HepG2 (cell line): ENCODE measurements at regions not wholly inside any gene's neighbourhood (a gene's known extent, or its start where the extent isn't known, plus 50 kb on each side); places are given as distances from the start of the nearest gene placed in this dataset.

Experiments used
- ATAC-seq: fragments of 200-7000 bp; cut with Tn5 transposase; 3 replicates; pipeline ENCODE4 v1.9.1; 2020; ENCODE audit warnings: mild to moderate bottlenecking, moderate library complexity
- BruUV-seq: library from RNA; stranded (reverse); fragments of 400-500 nt; replicated peaks from 2 replicates; lab custom pipeline; 2021; lab: Mats Ljungman, UMichigan
- CTCF ChIA-PET: fragments of 300-600 bp; formaldehyde crosslinking; extraction: SDS; loops from one replicate; lab custom pipeline; 2021; ENCODE audit warnings: low total read pairs, inconsistent platforms, low intra/inter-chr PET ratio; lab: Yijun Ruan, JAX
- POLR2A ChIA-PET: fragments of 350-600 bp; sonication (Branson Sonifier 250); formaldehyde crosslinking; loops from one replicate; lab custom pipeline; 2020; ENCODE audit warnings: antibody characterized with exemption, inconsistent platforms; lab: Yijun Ruan, JAX
- DNase-seq: peaks from one replicate; pipeline ENCODE4 v3.0.0-alpha.2; 2015; ENCODE audit warnings: low spot score
- FAIRE-seq: peaks from 3 replicates; lab custom pipeline; 2011; peaks lifted over from hg19 to GRCh38; lab: Jason Lieb, UNC
- H2AFZ ChIP-seq: one replicate; pipeline ENCODE4 v1.6.1; 2011; ENCODE audit warnings: low read length, inconsistent platforms
- H3K27ac ChIP-seq: fragments of 300-600 bp; 3 replicates; pipeline ENCODE4 v1.8.0; 2011; ENCODE audit warnings: mixed run types, mild to moderate bottlenecking, mixed read lengths, low read length, inconsistent platforms; ENCODE audit not compliant: insufficient read depth; ENCODE audit errors: extremely low read length
- H3K27me3 ChIP-seq, 2 experiments: fragments of 200-600 bp in 1 of 2; 2 replicates in 1 of 2; 3 replicates in 1 of 2; pipeline versions ENCODE4 v1.6.0 to v1.8.0; 2011; ENCODE audit warnings: low read length in 2 of 2, mild to moderate bottlenecking in 2 of 2, moderate library complexity in 2 of 2, inconsistent platforms in 1 of 2; ENCODE audit not compliant: insufficient read depth in 2 of 2, control insufficient read depth in 1 of 2
- H3K36me3 ChIP-seq, 2 experiments: fragments of 200-600 bp in 1 of 2; replicated peaks in 1 of 2; 2 replicates in 1 of 2; 3 replicates in 1 of 2; pipeline versions ENCODE4 v1.5.1 to v1.8.0; 2011; ENCODE audit warnings: low read length in 2 of 2, inconsistent platforms in 1 of 2; ENCODE audit not compliant: insufficient read depth in 2 of 2, control insufficient read depth in 1 of 2
- H3K4me1 ChIP-seq: 2 replicates; pipeline ENCODE4 v1.5.1; 2012; ENCODE audit warnings: low read length, inconsistent platforms; ENCODE audit not compliant: insufficient read depth
- H3K4me2 ChIP-seq: 2 replicates; pipeline ENCODE4 v1.6.0; 2011; ENCODE audit warnings: low read depth, low read length, inconsistent platforms
- H3K4me3 ChIP-seq, 3 experiments: fragments of 200-600 bp in 1 of 3; sonication (generic), shearing (Covaris generic) in 1 of 3; replicated peaks in 1 of 3; 2 replicates each; pipeline ENCODE4 v1.5.1; 2011 to 2016; ENCODE audit warnings: low read length in 3 of 3, inconsistent platforms in 2 of 3, low read depth in 2 of 3, mild to moderate bottlenecking in 2 of 3, control low read depth in 1 of 3, mixed read lengths in 1 of 3; ENCODE audit not compliant: insufficient read depth in 1 of 3
- H3K79me2 ChIP-seq: one replicate; pipeline ENCODE4 v1.6.1; 2011; ENCODE audit warnings: low read length, inconsistent platforms; ENCODE audit not compliant: insufficient read depth
- H3K9ac ChIP-seq: 2 replicates; pipeline ENCODE4 v1.6.0; 2011; ENCODE audit warnings: mild to moderate bottlenecking, low read depth, low read length, inconsistent platforms; ENCODE audit not compliant: insufficient read depth
- H3K9me3 ChIP-seq: 2 replicates; pipeline ENCODE4 v1.5.1; 2012; ENCODE audit warnings: mild to moderate bottlenecking, low read length
- H4K20me1 ChIP-seq: 2 replicates; pipeline ENCODE4 v1.6.0; 2011; ENCODE audit warnings: inconsistent platforms, mild to moderate bottlenecking, low read length, moderate library complexity; ENCODE audit not compliant: insufficient read depth
- CC2D1A ChIP-seq: sonication (generic); formaldehyde crosslinking; IDR thresholded peaks from 2 replicates; pipeline ENCODE4 v1.8.1; 2023; ENCODE audit warnings: mild to moderate bottlenecking, missing genetic modification reagents
- CEBPG ChIP-seq: IDR thresholded peaks from 2 replicates; pipeline ENCODE4 v1.6.1; 2016
- ISL2 ChIP-seq: sonication (generic); formaldehyde crosslinking; IDR thresholded peaks from 2 replicates; pipeline ENCODE4 v1.5.0; 2020; ENCODE audit warnings: missing genetic modification reagents
- MAFF ChIP-seq: IDR thresholded peaks from 2 replicates; pipeline ENCODE4 v1.6.1; 2011; ENCODE audit warnings: low read depth, low read length, improper control_type of control experiment
- MAFK ChIP-seq, 2 experiments: IDR thresholded peaks in 1 of 2; conservative IDR thresholded peaks in 1 of 2; 2 replicates each; pipeline ENCODE4 v1.6.1; 2011; ENCODE audit warnings: improper control_type of control experiment in 2 of 2, low read length in 2 of 2
- MAZ ChIP-seq, 2 experiments: sonication (generic) in 1 of 2; formaldehyde crosslinking in 1 of 2; IDR thresholded peaks; 2 replicates each; pipeline versions ENCODE4 v1.5.0 to v1.6.1; 2012 to 2020; ENCODE audit warnings: low read depth in 2 of 2, mild to moderate bottlenecking in 2 of 2, borderline replicate concordance in 1 of 2, improper control_type of control experiment in 1 of 2, low read length in 1 of 2, missing genetic modification reagents in 1 of 2, moderate library complexity in 1 of 2
- SMARCC2 ChIP-seq: fragments of 450-650 bp; IDR thresholded peaks from 2 replicates; pipeline ENCODE4 v1.6.1; 2017; ENCODE audit warnings: antibody characterized with exemption, mild to moderate bottlenecking
- ZKSCAN1 ChIP-seq: fragments of 150-350 bp; IDR thresholded peaks from 2 replicates; pipeline ENCODE4 v1.6.1; 2014; ENCODE audit warnings: low read length
- ZNF121 ChIP-seq: sonication (generic); formaldehyde crosslinking; IDR thresholded peaks from 2 replicates; pipeline ENCODE4 v1.5.0; 2020; ENCODE audit warnings: mild to moderate bottlenecking, missing genetic modification reagents
- ZNF160 ChIP-seq: sonication (generic); formaldehyde crosslinking; IDR thresholded peaks from 2 replicates; pipeline ENCODE4 v1.8.0; 2022; ENCODE audit warnings: mild to moderate bottlenecking, inconsistent platforms, missing genetic modification reagents
- ZNF367 ChIP-seq: sonication (generic); formaldehyde crosslinking; IDR thresholded peaks from 2 replicates; pipeline ENCODE4 v1.4.0; 2020; ENCODE audit warnings: missing genetic modification reagents, borderline replicate concordance
- WGBS: methylation state at CpG from one replicate; pipeline ENCODE4 v1.1.6; 2017; ENCODE audit warnings: low lambda C conversion rate; 5-methylcytosine and 5-hydroxymethylcytosine counted together
- in situ Hi-C: cut with HindIII; loops from 2 replicates; pipeline ENCODE4 v1.10.0; 2017; ENCODE audit warnings: low pct_unique_long_range_greater_than_20kb; ENCODE audit not compliant: extremely low pct_ligation_motif_present
- intact Hi-C: fragments of 100-400 bp; cut with micrococcal nuclease; formaldehyde crosslinking; loops from one replicate; pipeline ENCODE4 v1.10.0; 2022; ENCODE audit not compliant: unreplicated experiment
- TF ChIP-seq, protein P1 (sequence below): sonication (generic); formaldehyde crosslinking; IDR thresholded peaks from 2 replicates; pipeline ENCODE4 v1.4.0; 2020; ENCODE audit warnings: mild to moderate bottlenecking, missing genetic modification reagents
- TF ChIP-seq, protein P2 (sequence below): sonication (generic); formaldehyde crosslinking; IDR thresholded peaks from 2 replicates; pipeline ENCODE4 v1.4.0; 2020; ENCODE audit warnings: missing genetic modification reagents, borderline replicate concordance

DNA sequence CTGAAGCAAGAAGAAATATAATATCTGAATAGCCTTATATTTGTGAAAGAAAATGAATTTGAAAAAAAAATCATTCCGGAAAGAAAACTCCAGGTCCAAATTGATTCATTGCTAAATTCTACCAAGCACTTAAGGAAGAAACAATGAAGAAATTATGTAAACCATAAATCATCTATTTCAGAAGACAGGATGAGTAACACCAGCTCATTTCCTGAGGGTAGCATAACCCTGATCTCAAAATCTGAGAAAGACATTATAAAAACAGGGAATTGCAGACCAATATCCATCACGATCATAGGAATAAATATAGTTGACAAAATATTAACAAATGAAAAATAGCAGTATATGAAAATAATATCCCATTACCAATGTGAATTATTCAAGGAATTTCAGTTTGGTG is 70.1 kb upstream of the RAB18 start (continued):
- no peak for TF ChIP-seq CC2D1A (CRISPR knock-in tag)

GRCh38 chr10:27426948-27427467 is 77.1 kb upstream of the RAB18 start:
- Histone ChIP-seq H3K4me3 (no peak overlapping the region), H3K9me3 (no peaks in the 10 kb centered on the region), H2AFZ (no peak overlapping the region), H3K4me2 (no peak overlapping the region), H3K9ac (no peak overlapping the region), H3K79me2 (no peaks in the 10 kb centered on the region), H3K36me3 (no peaks in the 10 kb centered on the region), H3K27me3 (no peaks in the 10 kb centered on the region; a peak in 1 of 5 replicates), H3K27ac (no peak overlapping the region), H3K4me1 (no peaks in the 10 kb centered on the region), H4K20me1 (no peaks in the 10 kb centered on the region)
- WGBS, result 6% methylated on average over 2 of the region's 2 CpGs
- intact Hi-C loops (no loop called here), in situ Hi-C loops (no loop called here)
- POLR2A ChIA-PET, result no interaction called here
- CTCF ChIA-PET, result no interaction called here
- ATAC-seq, result no peak
- no peak for DNase-seq
- BruUV-seq, result no TSS peak
- peak; percentile 78 for TF ChIP-seq MAFF
- no peak for TF ChIP-seq ZNF160
- peak; percentile 70 to 78; a peak in 3 of 4 replicates for TF ChIP-seq MAFK (conservative IDR thresholded peaks at IDR 0.05 in 1 of 2, IDR thresholded peaks at IDR 0.05 in 1 of 2; ENCODE audit: low read length in 2 of 2)
- no peak for FAIRE-seq

DNA sequence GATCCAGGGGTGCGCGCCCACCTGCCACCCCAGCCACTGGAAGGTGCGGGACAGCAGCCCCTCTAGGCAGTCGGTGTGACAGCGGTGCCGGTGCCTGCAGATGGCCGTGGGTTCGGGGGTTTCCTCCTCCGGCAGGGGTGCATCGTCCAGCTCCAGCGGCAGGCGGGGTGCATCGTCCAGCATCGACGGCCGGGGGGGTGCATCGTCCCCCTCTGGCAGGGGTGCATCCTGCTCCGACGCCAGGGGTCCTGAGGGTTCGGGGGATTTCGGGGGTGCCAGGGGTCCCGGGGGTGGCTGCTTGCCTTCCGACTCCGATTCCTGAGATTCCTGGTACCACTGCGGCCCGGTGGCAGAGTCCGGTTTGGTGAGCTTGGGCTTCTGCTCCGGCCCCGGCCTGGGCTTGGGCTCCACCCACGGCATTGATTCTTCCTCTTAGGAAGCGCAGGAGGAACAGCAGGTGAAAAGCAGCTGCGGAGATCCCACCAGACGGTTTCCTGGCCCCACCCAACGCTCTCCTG is 90.2 kb upstream of the RAB18 start:
- ChIA-PET POLR2A (no interaction called here), CTCF (no interaction called here)
- DNase-seq, result no peak
- no peak for ATAC-seq
- Histone ChIP-seq H3K27ac (no peak overlapping the region), H3K9ac (no peak overlapping the region), H3K4me2 (no peak overlapping the region), H3K9me3 (no peaks in the 10 kb centered on the region), H3K4me3 (no peak overlapping the region), H3K79me2 (no peaks in the 10 kb centered on the region), H3K36me3 (no peaks in the 10 kb centered on the region), H2AFZ (no peak overlapping the region), H3K4me1 (no peaks in the 10 kb centered on the region), H3K27me3 (0 out of 5 replicates have a peak, but pooled peaks cover 0 to 4% of the 10 kb centered on the region in 2 experiments), H4K20me1 (no peaks in the 10 kb centered on the region)
- in situ Hi-C loops, result no loop called here
- no TSS peak for BruUV-seq
- FAIRE-seq, result no peak
- intact Hi-C loops, result no loop called here
- 90% methylated on average over 2 of the region's 34 CpGs for WGBS
- TF ChIP-seq ZNF367 (CRISPR knock-in tag), result no peak
- no peak for TF ChIP-seq ZKSCAN1
- no peak for TF ChIP-seq CEBPG (CRISPR knock-in tag)
- TF ChIP-seq, protein P1, sequence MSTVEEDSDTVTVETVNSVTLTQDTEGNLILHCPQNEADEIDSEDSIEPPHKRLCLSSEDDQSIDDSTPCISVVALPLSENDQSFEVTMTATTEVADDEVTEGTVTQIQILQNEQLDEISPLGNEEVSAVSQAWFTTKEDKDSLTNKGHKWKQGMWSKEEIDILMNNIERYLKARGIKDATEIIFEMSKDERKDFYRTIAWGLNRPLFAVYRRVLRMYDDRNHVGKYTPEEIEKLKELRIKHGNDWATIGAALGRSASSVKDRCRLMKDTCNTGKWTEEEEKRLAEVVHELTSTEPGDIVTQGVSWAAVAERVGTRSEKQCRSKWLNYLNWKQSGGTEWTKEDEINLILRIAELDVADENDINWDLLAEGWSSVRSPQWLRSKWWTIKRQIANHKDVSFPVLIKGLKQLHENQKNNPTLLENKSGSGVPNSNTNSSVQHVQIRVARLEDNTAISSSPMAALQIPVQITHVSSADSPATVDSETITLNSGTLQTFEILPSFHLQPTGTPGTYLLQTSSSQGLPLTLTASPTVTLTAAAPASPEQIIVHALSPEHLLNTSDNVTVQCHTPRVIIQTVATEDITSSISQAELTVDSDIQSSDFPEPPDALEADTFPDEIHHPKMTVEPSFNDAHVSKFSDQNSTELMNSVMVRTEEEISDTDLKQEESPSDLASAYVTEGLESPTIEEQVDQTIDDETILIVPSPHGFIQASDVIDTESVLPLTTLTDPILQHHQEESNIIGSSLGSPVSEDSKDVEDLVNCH, result no peak
- TF ChIP-seq MAZ (IDR thresholded peaks at IDR 0.05; ENCODE audit: borderline replicate concordance, low read depth, low read length), result no peak
- no peak for TF ChIP-seq MAZ (CRISPR knock-in tag; IDR thresholded peaks at IDR 0.05; ENCODE audit: low read depth)
- TF ChIP-seq ZNF121 (CRISPR knock-in tag), result no peak
- TF ChIP-seq, protein P2, sequence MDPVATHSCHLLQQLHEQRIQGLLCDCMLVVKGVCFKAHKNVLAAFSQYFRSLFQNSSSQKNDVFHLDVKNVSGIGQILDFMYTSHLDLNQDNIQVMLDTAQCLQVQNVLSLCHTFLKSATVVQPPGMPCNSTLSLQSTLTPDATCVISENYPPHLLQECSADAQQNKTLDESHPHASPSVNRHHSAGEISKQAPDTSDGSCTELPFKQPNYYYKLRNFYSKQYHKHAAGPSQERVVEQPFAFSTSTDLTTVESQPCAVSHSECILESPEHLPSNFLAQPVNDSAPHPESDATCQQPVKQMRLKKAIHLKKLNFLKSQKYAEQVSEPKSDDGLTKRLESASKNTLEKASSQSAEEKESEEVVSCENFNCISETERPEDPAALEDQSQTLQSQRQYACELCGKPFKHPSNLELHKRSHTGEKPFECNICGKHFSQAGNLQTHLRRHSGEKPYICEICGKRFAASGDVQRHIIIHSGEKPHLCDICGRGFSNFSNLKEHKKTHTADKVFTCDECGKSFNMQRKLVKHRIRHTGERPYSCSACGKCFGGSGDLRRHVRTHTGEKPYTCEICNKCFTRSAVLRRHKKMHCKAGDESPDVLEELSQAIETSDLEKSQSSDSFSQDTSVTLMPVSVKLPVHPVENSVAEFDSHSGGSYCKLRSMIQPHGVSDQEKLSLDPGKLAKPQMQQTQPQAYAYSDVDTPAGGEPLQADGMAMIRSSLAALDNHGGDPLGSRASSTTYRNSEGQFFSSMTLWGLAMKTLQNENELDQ (CRISPR knock-in tag), result no peak
- TF ChIP-seq SMARCC2, result no peak
- TF ChIP-seq ISL2 (CRISPR knock-in tag), result no peak
